NCI-H524 treated with DMSO at 0.1 percent for 48 hours (cell line): ENCODE measurements at regions not wholly inside any gene's neighbourhood (a gene's known extent, or its start where the extent isn't known, plus 50 kb on each side); places are given as distances from the start of the nearest gene placed in this dataset.

Source experiments
- DNase-seq: peaks from one replicate; lab custom pipeline; 2025; lab: John Stamatoyannopoulos, UW

- DNase-seq, result no peak
Measured at GRCh38 chr7:114856625-114857024, 65.3 kb upstream of the MDFIC start.

DNA sequence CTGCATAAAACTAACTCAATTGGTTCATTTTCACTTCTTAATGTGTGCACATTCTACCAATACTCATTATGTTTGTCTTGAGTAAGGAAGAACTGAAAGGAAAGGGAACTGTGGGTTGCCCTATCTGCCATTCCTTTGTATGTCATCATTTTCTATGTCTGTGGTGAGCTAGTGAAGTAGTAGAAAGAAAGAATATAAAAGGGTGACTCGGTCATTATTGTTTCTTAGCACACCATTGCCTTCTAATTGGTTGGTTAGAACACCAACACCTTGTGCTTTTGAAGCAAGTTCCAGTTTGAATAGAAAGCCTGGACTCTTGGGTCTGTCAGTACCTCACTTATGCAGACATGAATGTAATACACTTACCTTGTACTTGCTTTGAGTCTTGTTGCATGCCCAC, 64.3 kb upstream of the MDFIC start:
- no peak for DNase-seq

DNA sequence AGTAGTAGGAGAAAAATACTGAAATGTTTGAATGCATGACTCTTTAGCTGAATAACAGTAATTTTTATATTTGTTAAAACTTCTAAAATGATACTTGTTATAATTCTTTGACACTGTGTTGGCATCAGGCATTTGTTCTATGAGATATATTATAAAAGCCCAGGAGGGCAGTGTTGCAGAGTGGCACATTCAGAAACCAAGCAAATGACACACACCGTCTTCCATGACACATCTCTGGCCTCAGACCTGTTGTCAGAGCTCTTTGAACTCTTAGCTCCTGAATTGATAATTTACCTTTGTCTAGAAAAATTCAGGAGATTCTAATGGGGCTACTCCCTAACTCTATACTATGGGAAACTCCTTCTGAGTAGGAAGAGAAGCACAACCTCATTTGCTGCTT, 62.4 kb upstream of the MDFIC start:
- no peak for DNase-seq

DNA sequence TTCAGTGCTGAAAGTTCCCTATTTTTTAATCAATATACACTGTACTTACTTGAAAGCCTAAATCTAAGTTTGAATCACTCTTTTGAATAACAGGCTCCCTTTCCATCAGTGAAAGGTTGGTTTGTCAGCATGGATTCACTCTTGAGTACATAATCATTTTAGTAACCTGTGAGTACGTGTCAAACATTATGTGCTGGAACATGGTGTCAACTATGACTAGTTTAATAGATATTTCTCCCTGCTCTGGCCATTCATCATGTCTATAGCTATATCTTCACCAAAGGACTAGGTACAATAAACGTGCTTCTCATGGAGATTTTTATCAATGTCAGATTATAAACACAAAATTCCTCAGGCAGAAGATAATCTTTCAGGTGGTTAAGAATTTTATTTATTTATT, 61.7 kb upstream of the MDFIC start:
- no peak for DNase-seq

- DNase-seq, result no peak
Measured at GRCh38 chr7:114862406-114862805, 59.5 kb upstream of the MDFIC start.

- no peak for DNase-seq
Measured at GRCh38 chr7:114864278-114864677, 57.6 kb upstream of the MDFIC start.

DNA sequence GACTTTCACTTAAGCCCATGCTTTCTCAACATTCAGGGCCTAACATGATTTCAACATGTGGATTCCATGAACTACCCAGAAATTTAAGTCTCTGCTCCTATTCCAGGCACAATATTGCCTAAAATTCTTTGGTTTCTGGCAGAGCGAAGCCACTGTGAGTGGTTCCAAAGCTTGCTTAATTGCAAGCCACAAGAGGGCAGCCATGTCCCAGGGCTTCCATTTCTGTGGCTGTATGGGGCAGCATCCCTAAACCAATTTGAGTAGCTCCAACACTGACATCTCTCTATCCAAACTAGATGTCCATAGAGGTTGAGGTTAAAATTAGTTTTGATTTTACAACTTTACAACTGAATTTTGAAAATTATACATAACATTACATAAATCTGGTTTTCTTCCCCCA, 56.3 kb upstream of the MDFIC start:
- DNase-seq, result no peak
